ENCODE measurements at regions not wholly inside any gene's neighbourhood (a gene's known extent, or its start where the extent isn't known, plus 50 kb on each side); places are given as distances from the start of the nearest gene placed in this dataset.

DNA sequence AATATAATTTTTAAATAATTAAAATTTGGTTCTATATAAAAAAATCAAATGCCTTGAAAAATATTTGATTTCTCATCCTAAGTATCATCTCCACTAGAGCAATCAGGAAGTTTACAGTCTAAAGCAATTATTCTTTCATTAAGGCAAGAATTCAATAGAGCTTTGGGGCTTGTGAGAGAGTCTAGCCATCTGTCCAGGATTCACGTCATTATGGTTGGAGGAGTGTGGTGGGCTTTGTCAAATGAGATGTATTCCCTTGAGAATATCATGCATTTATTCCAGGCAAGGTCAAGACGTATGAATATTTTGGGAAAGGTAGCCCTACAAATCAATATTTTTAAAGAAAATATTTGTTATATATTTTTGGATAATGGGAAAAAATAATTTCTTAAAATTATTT is 132.4 kb downstream of the ELOVL4 start:
- Histone ChIP-seq H3K27me3 (no peaks in the 10 kb centered on the region), H3K27ac (no peak overlapping the region), H3K36me3 (no peaks in the 10 kb centered on the region), H3K4me3 (no peak overlapping the region), H3K4me1 (no peaks in the 10 kb centered on the region), H3K9me3 (no peaks in the 10 kb centered on the region)
- intact Hi-C loops (cut with DNase I; ENCODE audit: low total_unique reads) = no loop called here
- no peak for TF ChIP-seq POLR2A (IDR thresholded peaks at IDR 0.05)
- TF ChIP-seq, protein P1, sequence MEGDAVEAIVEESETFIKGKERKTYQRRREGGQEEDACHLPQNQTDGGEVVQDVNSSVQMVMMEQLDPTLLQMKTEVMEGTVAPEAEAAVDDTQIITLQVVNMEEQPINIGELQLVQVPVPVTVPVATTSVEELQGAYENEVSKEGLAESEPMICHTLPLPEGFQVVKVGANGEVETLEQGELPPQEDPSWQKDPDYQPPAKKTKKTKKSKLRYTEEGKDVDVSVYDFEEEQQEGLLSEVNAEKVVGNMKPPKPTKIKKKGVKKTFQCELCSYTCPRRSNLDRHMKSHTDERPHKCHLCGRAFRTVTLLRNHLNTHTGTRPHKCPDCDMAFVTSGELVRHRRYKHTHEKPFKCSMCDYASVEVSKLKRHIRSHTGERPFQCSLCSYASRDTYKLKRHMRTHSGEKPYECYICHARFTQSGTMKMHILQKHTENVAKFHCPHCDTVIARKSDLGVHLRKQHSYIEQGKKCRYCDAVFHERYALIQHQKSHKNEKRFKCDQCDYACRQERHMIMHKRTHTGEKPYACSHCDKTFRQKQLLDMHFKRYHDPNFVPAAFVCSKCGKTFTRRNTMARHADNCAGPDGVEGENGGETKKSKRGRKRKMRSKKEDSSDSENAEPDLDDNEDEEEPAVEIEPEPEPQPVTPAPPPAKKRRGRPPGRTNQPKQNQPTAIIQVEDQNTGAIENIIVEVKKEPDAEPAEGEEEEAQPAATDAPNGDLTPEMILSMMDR (IDR thresholded peaks at IDR 0.05) = no peak
- DNase-seq = no peak

DNA sequence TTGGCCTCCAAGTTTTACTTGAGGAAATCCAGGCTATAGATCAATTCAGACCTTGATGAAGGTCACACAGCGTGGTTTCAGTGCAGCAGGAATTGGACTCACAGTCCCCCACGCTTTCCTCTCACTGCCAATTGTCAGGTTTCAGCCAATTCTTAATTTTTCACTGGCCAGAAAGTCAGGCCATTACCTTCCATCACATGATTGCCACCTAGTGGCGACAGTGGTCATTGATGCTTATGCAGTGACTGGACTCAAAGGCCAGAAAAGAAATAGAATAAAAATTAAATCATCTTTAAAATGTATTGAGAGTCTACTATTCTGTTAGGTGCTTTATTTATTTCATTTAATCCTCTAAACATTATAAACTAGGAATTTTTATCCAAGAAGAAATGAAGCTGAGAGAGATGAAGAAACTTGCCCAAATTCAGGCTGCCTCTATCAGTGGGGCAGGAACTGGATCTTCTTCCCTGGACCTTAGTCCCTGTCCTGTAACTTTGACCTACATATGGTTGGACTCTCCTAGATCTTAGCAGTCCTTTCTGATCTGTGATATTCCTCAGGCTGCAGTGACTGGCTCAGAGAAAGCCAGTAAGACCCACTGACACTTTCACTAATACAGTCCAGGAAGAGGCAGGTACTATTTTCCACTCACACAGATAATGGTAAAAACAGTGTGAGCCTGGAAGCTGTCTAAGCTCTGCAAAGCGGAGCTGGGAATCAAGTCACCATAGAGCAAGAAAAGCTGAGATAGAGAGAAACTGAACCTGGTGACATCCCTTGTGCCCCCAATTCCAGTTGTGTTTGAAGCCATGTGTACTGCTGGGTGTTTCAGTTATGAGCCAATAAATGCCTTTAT is 133.3 kb downstream of the ELOVL4 start:
- TF ChIP-seq POLR2A (IDR thresholded peaks at IDR 0.05) = no peak
- TF ChIP-seq, protein P1 (IDR thresholded peaks at IDR 0.05) = peak; percentile 56 to 70 (median 58)
- no peaks in the 10 kb centered on the region for H3K27me3 ChIP-seq
- no peak overlapping the region for H3K27ac ChIP-seq
- peak; percentile 52 to 57 for DNase-seq
- H3K4me1 ChIP-seq = no peaks in the 10 kb centered on the region
- intact Hi-C loops (cut with DNase I; ENCODE audit: low total_unique reads) = no loop called here
- H3K36me3 ChIP-seq = no peaks in the 10 kb centered on the region
- no peak overlapping the region for H3K4me3 ChIP-seq
- H3K9me3 ChIP-seq = no peaks in the 10 kb centered on the region

DNA sequence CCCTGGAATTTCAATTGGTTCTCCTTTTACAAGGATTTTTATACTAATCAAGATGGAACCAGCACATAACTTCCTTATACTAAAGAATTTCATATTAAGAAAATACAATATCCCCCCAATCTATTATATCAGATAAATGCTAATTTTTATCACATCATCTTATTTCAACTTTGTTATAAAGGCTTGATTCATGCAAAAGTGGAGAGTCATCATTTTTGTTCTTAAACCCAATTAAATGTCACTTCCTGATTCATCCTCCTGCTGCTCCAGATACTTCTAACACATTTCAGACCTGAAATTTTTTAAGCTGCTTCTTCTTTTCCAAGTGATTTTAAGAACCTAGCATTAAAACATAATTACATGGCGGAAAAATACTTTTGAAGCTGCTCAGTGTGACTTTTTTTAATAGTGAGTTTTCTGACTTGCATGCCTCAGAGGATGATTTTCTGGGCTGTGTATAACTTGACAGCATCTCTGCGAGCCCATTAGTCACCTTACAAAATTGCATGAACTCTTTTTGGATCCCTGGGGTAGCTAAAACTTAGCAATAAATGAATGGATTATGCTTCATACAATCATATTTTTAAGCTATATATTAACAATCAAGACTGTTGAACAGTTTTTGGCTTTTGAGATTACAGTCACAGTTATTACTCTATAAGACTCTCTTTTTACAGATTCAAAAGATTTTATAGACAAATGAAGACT is 134.1 kb downstream of the ELOVL4 start:
- H3K27me3 ChIP-seq = no peaks in the 10 kb centered on the region
- H3K36me3 ChIP-seq = no peaks in the 10 kb centered on the region
- no peaks in the 10 kb centered on the region for H3K9me3 ChIP-seq
- TF ChIP-seq, protein P1 (IDR thresholded peaks at IDR 0.05) = no peak
- TF ChIP-seq POLR2A (IDR thresholded peaks at IDR 0.05) = no peak
- no peaks in the 10 kb centered on the region for H3K4me1 ChIP-seq
- no peak overlapping the region for H3K4me3 ChIP-seq
- no peak for DNase-seq
- intact Hi-C loops (cut with DNase I; ENCODE audit: low total_unique reads) = no loop called here
- no peak overlapping the region for H3K27ac ChIP-seq

DNA sequence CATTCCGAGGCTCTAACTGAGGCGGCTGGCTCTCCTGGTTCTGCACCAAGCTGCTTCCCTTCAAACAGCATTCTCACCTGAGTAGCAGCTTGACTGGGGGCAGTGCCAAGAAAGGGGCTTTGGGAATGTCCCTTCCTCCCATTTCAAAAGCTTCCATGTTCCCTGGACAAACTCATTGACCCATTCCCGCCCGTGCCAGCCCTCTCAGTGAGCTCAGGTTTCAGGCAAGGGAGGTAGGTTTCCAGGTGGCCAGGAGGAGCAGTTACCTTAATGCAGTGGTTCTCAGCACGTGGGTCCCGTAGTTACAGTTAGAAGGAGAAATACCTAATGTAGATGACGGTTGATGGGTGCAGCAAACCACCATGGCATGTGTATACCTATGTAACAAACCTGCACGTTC is 135.2 kb downstream of the ELOVL4 start:
- H3K36me3 ChIP-seq = no peaks in the 10 kb centered on the region
- TF ChIP-seq, protein P1 (IDR thresholded peaks at IDR 0.05) = no peak
- no peak for TF ChIP-seq POLR2A (IDR thresholded peaks at IDR 0.05)
- no peak for DNase-seq
- H3K4me3 ChIP-seq = no peak overlapping the region
- no peaks in the 10 kb centered on the region for H3K4me1 ChIP-seq
- no peaks in the 10 kb centered on the region for H3K9me3 ChIP-seq
- no peak overlapping the region for H3K27ac ChIP-seq
- intact Hi-C loops (cut with DNase I; ENCODE audit: low total_unique reads) = no loop called here
- H3K27me3 ChIP-seq = no peaks in the 10 kb centered on the region

DNA sequence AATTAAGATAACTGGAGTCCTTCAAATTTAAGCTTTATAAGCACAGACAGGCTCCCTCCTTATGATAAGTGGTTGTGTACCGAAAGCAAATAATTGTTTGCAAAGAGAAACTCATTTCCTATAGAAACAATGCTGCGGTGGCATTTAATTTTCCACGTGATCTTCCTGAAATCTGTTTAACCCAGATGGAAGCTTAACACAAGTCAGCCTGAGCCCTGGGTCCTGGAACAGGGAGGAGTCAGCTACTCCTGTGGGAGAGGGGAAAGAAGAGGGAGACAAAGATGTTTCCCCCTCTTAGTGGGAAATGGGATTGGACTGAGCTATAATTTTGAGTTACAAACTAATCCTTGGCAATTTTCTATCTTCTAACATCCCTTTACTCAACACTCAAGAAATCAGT is 136.5 kb downstream of the ELOVL4 start:
- intact Hi-C loops (cut with DNase I; ENCODE audit: low total_unique reads) = no loop called here
- DNase-seq = no peak
- TF ChIP-seq, protein P1 (IDR thresholded peaks at IDR 0.05) = no peak
- no peak for TF ChIP-seq POLR2A (IDR thresholded peaks at IDR 0.05)

More for the DNA sequence above, 136.5 kb downstream of the ELOVL4 start:
- no peaks in the 10 kb centered on the region for H3K4me1 ChIP-seq
- H3K27me3 ChIP-seq = no peaks in the 10 kb centered on the region
- no peaks in the 10 kb centered on the region for H3K9me3 ChIP-seq
- no peaks in the 10 kb centered on the region for H3K36me3 ChIP-seq
- H3K27ac ChIP-seq = no peak overlapping the region
- no peak overlapping the region for H3K4me3 ChIP-seq
